ENCODE measurements at regions not wholly inside any gene's neighbourhood (a gene's known extent, or its start where the extent isn't known, plus 50 kb on each side); places are given as distances from the start of the nearest gene placed in this dataset.
"Not testable (repeated sequence)": the region's sequence is repeated elsewhere in the genome, so short reads cannot be mapped to it uniquely, and the experiment has no call there.

DNA sequence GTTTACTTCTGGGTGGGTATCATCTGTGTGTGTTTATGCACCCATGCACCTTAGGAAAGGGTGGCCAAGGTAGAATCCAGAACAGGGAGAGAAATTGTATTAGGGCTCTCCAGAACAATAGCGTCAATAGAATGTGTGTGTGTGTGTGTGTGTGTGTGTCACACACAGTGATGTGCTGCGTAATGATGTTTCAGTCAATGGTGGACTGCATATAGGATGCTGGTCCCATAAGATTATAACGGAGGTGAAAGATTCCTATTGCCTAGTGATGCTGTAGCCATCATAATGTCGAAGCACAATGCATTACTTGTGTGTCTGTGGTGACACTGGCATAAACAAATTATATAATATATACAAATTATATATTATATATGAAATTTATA, 69.3 kb upstream of the PRR23C start:
- Histone ChIP-seq H3K9ac (ENCODE audit: extremely low read depth, low read length, poor library complexity, severe bottlenecking) (no peak overlapping the region), H3K4me3 (ENCODE audit: low read length) (no peak overlapping the region), H3K36me3 (ENCODE audit: control insufficient read depth, insufficient read depth, low read length) (no peaks in the 10 kb centered on the region), H3K9me3 (ENCODE audit: control insufficient read depth, low read length) (no peaks in the 10 kb centered on the region), H3K4me1 (ENCODE audit: control insufficient read depth, insufficient read depth, low read length) (no peaks in the 10 kb centered on the region), H3K27ac (ENCODE audit: low read depth, low read length) (no peak overlapping the region), H3K27me3 (ENCODE audit: control insufficient read depth, insufficient read depth, low read length, poor library complexity, severe bottlenecking) (peaks cover 26% of the 10 kb centered on the region)
- TF ChIP-seq, protein P1, sequence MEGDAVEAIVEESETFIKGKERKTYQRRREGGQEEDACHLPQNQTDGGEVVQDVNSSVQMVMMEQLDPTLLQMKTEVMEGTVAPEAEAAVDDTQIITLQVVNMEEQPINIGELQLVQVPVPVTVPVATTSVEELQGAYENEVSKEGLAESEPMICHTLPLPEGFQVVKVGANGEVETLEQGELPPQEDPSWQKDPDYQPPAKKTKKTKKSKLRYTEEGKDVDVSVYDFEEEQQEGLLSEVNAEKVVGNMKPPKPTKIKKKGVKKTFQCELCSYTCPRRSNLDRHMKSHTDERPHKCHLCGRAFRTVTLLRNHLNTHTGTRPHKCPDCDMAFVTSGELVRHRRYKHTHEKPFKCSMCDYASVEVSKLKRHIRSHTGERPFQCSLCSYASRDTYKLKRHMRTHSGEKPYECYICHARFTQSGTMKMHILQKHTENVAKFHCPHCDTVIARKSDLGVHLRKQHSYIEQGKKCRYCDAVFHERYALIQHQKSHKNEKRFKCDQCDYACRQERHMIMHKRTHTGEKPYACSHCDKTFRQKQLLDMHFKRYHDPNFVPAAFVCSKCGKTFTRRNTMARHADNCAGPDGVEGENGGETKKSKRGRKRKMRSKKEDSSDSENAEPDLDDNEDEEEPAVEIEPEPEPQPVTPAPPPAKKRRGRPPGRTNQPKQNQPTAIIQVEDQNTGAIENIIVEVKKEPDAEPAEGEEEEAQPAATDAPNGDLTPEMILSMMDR (conservative IDR thresholded peaks at IDR 0.05), result no peak
- Mint-ChIP-seq H3K27me3 (ENCODE audit: insufficient read depth) (peaks cover 38% of the 10 kb centered on the region), H3K4me3 (no peak overlapping the region), H3K36me3 (ENCODE audit: low read depth) (no peaks in the 10 kb centered on the region), H3K4me1 (no peaks in the 10 kb centered on the region), H3K9me3 (no peaks in the 10 kb centered on the region), H3K27ac (no peak overlapping the region)
- 92% methylated on average over 3 of the region's 4 CpGs; no CpG with 5 or more reads in 1 of the 2 experiments for WGBS, 2 experiments (ENCODE audit: insufficient coverage in 1 of 2, insufficient read length in 1 of 2)
- DNase-seq, result no peak

DNA sequence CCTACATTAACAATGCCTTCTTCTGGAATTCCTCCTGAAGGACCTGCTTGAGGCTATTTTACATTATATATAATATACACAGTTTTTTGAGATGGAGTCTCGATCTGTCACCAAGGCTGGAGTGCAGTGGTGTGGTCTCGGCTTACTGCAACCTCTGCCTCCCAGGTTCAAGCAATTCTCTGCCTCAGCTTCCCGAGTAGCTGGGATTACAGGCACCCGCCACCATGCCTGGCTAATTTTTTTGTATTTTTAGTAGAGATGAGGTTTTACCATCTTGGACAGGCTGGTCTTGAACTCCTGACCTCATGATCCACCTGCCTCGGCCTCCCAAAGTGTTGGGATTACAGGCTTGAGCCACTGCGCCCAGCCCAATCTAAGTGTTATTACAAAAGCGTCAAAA, 71.9 kb upstream of the PRR23C start:
- H3K27me3 ChIP-seq (ENCODE audit: control insufficient read depth, insufficient read depth, low read length, poor library complexity, severe bottlenecking), result peaks cover 16% of the 10 kb centered on the region

DNA sequence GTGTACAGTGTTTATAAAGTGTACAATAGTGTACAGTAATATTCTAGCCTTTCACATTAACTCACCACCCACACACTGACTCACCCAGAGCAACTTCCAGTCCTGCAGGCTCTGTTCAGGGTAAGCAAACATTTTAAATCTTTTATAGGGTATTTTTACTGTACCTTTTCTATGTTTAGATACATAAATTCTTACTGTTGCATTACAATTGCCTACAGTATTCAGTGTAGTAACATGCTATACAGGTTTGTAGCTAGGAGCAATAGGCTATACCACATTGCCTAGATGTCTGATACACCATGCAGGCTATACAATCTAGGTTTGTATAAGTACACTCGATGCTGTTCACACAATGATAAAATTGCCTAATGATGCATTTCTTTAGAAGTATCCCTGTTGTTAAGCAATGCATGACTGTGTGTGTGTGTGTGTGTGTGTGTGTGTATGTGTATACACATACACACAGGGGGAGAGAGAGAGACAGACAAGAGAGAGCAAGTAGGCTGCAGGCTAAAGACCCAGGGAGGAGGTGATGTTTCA, 72.5 kb upstream of the PRR23C start:
- H3K27me3 ChIP-seq (ENCODE audit: control insufficient read depth, insufficient read depth, low read length, poor library complexity, severe bottlenecking), result peaks cover 12% of the 10 kb centered on the region
- H3K9me3 ChIP-seq (ENCODE audit: control insufficient read depth, low read length), result no peaks in the 10 kb centered on the region
- H3K36me3 Mint-ChIP-seq (ENCODE audit: low read depth), result no peaks in the 10 kb centered on the region
- no peaks in the 10 kb centered on the region for H3K9me3 Mint-ChIP-seq
- H3K4me3 ChIP-seq (ENCODE audit: low read length), result no peak overlapping the region
- no peak overlapping the region for H3K27ac ChIP-seq (ENCODE audit: low read depth, low read length)
- peaks cover 12% of the 10 kb centered on the region for H3K4me1 Mint-ChIP-seq
- H3K27ac Mint-ChIP-seq, result no peak overlapping the region
- H3K27me3 Mint-ChIP-seq (ENCODE audit: insufficient read depth), result peaks cover 17% of the 10 kb centered on the region
- no peak overlapping the region for H3K4me3 Mint-ChIP-seq
- 100% methylated on average over 1 of the region's 1 CpG; no CpG with 5 or more reads in 1 of the 2 experiments for WGBS, 2 experiments (ENCODE audit: insufficient coverage in 1 of 2, insufficient read length in 1 of 2)
- TF ChIP-seq, protein P1 (conservative IDR thresholded peaks at IDR 0.05), result no peak
- H3K9ac ChIP-seq (ENCODE audit: extremely low read depth, low read length, poor library complexity, severe bottlenecking), result no peak overlapping the region
- DNase-seq, result no peak
- peaks cover 8% of the 10 kb centered on the region for H3K4me1 ChIP-seq (ENCODE audit: control insufficient read depth, insufficient read depth, low read length)
- H3K36me3 ChIP-seq (ENCODE audit: control insufficient read depth, insufficient read depth, low read length), result no peaks in the 10 kb centered on the region

More for the DNA sequence above, 71.9 kb upstream of the PRR23C start:
- not testable (repeated sequence) for H3K9me3 Mint-ChIP-seq; DNase-seq; H3K4me3 Mint-ChIP-seq; H3K36me3 Mint-ChIP-seq (ENCODE audit: low read depth); H3K9ac ChIP-seq (ENCODE audit: extremely low read depth, low read length, poor library complexity, severe bottlenecking); H3K27ac Mint-ChIP-seq; H3K36me3 ChIP-seq (ENCODE audit: control insufficient read depth, insufficient read depth, low read length); H3K27ac ChIP-seq (ENCODE audit: low read depth, low read length); H3K4me3 ChIP-seq (ENCODE audit: low read length); H3K4me1 ChIP-seq (ENCODE audit: control insufficient read depth, insufficient read depth, low read length); H3K9me3 ChIP-seq (ENCODE audit: control insufficient read depth, low read length)
- WGBS, 2 experiments (ENCODE audit: insufficient coverage in 1 of 2, insufficient read length in 1 of 2), result 94 to 100% methylated on average over 3 to 7 of the region's 7 CpGs
- Mint-ChIP-seq H3K4me1 (peaks cover 12% of the 10 kb centered on the region), H3K27me3 (ENCODE audit: insufficient read depth) (peaks cover 23% of the 10 kb centered on the region)
